Liver (tissue), 8 donors: ENCODE measurements at regions not wholly inside any gene's neighbourhood (a gene's known extent, or its start where the extent isn't known, plus 50 kb on each side); places are given as distances from the start of the nearest gene placed in this dataset.

Experiments
- DNase-seq: peaks from one replicate; pipeline ENCODE4 v3.0.0-alpha.2; 2017; ENCODE audit warnings: low spot score
- H3K27ac ChIP-seq, 2 donors: one replicate each; pipeline ENCODE4 v1.7.0; 2013; ENCODE audit warnings: inconsistent platforms in 2 of 2, low read length in 2 of 2, control low read depth in 1 of 2, low read depth in 1 of 2, mild to moderate bottlenecking in 1 of 2
- H3K27me3 ChIP-seq, 4 donors: one replicate each; pipeline versions ENCODE4 v1.6.1 to v1.7.0; 2013; ENCODE audit warnings: low read length in 3 of 4, inconsistent platforms in 1 of 4, mild to moderate bottlenecking in 1 of 4, moderate library complexity in 1 of 4; ENCODE audit not compliant: control insufficient read depth in 4 of 4, insufficient read depth in 4 of 4
- H3K36me3 ChIP-seq, 4 donors: one replicate each; pipeline versions ENCODE4 v1.6.1 to v1.7.0; 2013; ENCODE audit warnings: low read length in 3 of 4, mild to moderate bottlenecking in 3 of 4, low read depth in 1 of 4, moderate library complexity in 1 of 4; ENCODE audit not compliant: control insufficient read depth in 4 of 4, insufficient read depth in 3 of 4
- H3K4me1 ChIP-seq, 4 donors: one replicate each; pipeline versions ENCODE4 v1.6.1 to v1.7.0; 2013; ENCODE audit warnings: low read length in 3 of 4, mild to moderate bottlenecking in 3 of 4, moderate library complexity in 1 of 4; ENCODE audit not compliant: control insufficient read depth in 4 of 4, insufficient read depth in 4 of 4
- H3K4me3 ChIP-seq, 3 donors: one replicate each; pipeline versions ENCODE4 v1.6.1 to v1.7.0; 2013; ENCODE audit warnings: low read length in 3 of 3, control low read depth in 1 of 3, low read depth in 1 of 3, mild to moderate bottlenecking in 1 of 3
- H3K9ac ChIP-seq, 2 donors: one replicate each; pipeline ENCODE4 v1.7.0; 2013; ENCODE audit warnings: low read length in 2 of 2, mild to moderate bottlenecking in 2 of 2, moderate library complexity in 2 of 2, control low read depth in 1 of 2, low read depth in 1 of 2
- H3K9me3 ChIP-seq, 4 donors: one replicate each; pipeline versions ENCODE4 v1.6.1 to v1.7.0; 2013; ENCODE audit warnings: low read length in 3 of 4; ENCODE audit not compliant: control insufficient read depth in 4 of 4
- EGR1 ChIP-seq, 2 donors: IDR thresholded peaks; 2 replicates each; pipeline ENCODE4 v1.6.1; 2016 to 2018; ENCODE audit warnings: antibody characterized with exemption in 2 of 2, low read depth in 2 of 2
- FOXA2 ChIP-seq: IDR thresholded peaks from 2 replicates; pipeline ENCODE4 v1.6.1; 2016; ENCODE audit warnings: antibody characterized with exemption
- JUND ChIP-seq, 2 donors: IDR thresholded peaks; 2 replicates each; pipeline ENCODE4 v1.6.1; 2016; ENCODE audit warnings: antibody characterized with exemption in 2 of 2
- NR2F2 ChIP-seq: IDR thresholded peaks from 2 replicates; pipeline ENCODE4 v1.6.1; 2016; ENCODE audit warnings: antibody characterized with exemption
- RAD21 ChIP-seq, 2 donors: IDR thresholded peaks; 2 replicates each; pipeline ENCODE4 v1.6.1; 2016; ENCODE audit warnings: antibody characterized with exemption in 2 of 2, mild to moderate bottlenecking in 2 of 2
- YY1 ChIP-seq: IDR thresholded peaks from 2 replicates; pipeline ENCODE4 v1.6.1; 2016; ENCODE audit warnings: antibody characterized with exemption, mild to moderate bottlenecking
- WGBS: extraction: QIAGEN DNeasy Blood & Tissue Kit; methylation state at CpG from one replicate; pipeline ENCODE4 v1.1.7; 2013; 5-methylcytosine and 5-hydroxymethylcytosine counted together
- TF ChIP-seq, protein P1 (sequence below): fragments of 150-350 bp; IDR thresholded peaks from 2 replicates; pipeline ENCODE4 v1.5.1; 2017; ENCODE audit warnings: improper control_type of control experiment, low read depth, low read length; ENCODE audit not compliant: missing input control
- TF ChIP-seq, protein P2 (sequence below): IDR thresholded peaks from 2 replicates; pipeline ENCODE4 v1.6.1; 2016; ENCODE audit warnings: antibody characterized with exemption
- donor health status: healthy.
- donor health status: healthy.
- donor health status: healthy.
- donor health status: healthy.
- donor health status: healthy.

- peak; percentile 16 for TF ChIP-seq FOXA2
- no peak for TF ChIP-seq NR2F2
- TF ChIP-seq JUND (IDR thresholded peaks at IDR 0.05) = peak in 1 of 2 donors; percentile 17
- TF ChIP-seq, protein P1, sequence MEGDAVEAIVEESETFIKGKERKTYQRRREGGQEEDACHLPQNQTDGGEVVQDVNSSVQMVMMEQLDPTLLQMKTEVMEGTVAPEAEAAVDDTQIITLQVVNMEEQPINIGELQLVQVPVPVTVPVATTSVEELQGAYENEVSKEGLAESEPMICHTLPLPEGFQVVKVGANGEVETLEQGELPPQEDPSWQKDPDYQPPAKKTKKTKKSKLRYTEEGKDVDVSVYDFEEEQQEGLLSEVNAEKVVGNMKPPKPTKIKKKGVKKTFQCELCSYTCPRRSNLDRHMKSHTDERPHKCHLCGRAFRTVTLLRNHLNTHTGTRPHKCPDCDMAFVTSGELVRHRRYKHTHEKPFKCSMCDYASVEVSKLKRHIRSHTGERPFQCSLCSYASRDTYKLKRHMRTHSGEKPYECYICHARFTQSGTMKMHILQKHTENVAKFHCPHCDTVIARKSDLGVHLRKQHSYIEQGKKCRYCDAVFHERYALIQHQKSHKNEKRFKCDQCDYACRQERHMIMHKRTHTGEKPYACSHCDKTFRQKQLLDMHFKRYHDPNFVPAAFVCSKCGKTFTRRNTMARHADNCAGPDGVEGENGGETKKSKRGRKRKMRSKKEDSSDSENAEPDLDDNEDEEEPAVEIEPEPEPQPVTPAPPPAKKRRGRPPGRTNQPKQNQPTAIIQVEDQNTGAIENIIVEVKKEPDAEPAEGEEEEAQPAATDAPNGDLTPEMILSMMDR = peak; percentile 80
- peak; percentile 95 to 97 for TF ChIP-seq RAD21 (IDR thresholded peaks at IDR 0.05)
- TF ChIP-seq EGR1 (IDR thresholded peaks at IDR 0.05; ENCODE audit: low read depth in 2 of 2) = no peak
- TF ChIP-seq YY1 = peak; percentile 11
Measured at GRCh38 chr7:121547544-121548092, 151.5 kb upstream of the FAM3C start.

DNA sequence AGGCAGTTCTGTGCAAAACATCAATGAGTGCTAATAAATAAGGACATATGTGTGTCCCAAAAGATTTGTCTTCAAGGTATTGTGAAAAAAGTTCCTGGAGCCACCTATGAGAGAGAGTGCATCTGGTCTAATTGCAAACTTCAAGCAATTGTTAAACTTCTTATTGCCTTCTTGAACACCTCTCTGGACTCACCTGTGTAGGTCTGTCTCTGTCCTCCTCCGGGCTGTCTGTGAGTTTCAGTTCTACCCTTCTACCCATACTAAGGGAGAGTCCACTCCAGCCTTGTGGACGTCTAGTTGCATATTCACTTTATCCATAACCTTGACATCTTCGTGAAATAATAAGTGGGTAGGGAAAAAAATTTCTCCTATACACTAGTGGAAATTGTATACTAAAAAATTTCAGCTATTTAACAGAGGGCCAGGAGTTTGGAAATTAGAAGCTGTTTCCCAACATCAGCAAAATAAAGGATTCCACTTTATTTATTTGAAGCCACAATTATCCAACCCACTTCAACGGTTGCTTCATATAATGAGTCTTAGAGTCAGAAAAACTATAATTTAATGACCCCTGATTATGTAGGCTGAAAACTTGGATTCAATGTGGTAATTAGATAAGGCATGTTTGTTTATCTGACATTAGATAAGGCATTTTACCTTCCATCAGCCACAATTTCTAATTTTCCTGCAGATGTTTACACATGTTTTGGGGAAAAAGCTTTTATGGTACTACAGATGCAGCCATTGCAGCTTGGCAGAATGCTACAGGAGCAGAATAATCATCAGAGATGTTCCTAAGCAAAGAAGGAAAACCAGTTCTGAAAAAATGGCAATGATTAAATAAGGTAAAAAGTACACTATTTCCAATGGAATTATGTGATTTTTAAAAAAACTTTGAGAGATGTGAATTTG is 150.8 kb upstream of the FAM3C start:
- WGBS = 74% methylated on average over 4 of the region's 4 CpGs
- no peak for TF ChIP-seq NR2F2
- TF ChIP-seq, protein P2, sequence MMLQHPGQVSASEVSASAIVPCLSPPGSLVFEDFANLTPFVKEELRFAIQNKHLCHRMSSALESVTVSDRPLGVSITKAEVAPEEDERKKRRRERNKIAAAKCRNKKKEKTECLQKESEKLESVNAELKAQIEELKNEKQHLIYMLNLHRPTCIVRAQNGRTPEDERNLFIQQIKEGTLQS = no peak
- Histone ChIP-seq H3K9me3 (no peaks in the 10 kb centered on the region), H3K27me3 (no peaks in the 10 kb centered on the region), H3K4me1 (peaks cover 0 to 3% (median 0%) of the 10 kb centered on the region in 4 donors), H3K36me3 (no peaks in the 10 kb centered on the region), H3K27ac (no peak overlapping the region), H3K4me3 (no peak overlapping the region), H3K9ac (no peak overlapping the region)
- DNase-seq = no peak

More at GRCh38 chr7:121547544-121548092, 151.5 kb upstream of the FAM3C start:
- DNase-seq = no peak
- no peak overlapping the region for H3K27ac ChIP-seq
- peaks cover 0 to 3% (median 0%) of the 10 kb centered on the region in 4 donors for H3K4me1 ChIP-seq
- H3K9me3 ChIP-seq = no peaks in the 10 kb centered on the region
- 1% methylated on average over 3 of the region's 3 CpGs for WGBS
- H3K9ac ChIP-seq = no peak overlapping the region
- H3K36me3 ChIP-seq = no peaks in the 10 kb centered on the region
- H3K4me3 ChIP-seq = no peak overlapping the region
- no peaks in the 10 kb centered on the region for H3K27me3 ChIP-seq

GRCh38 chr7:121545418-121545817 is 149.3 kb upstream of the FAM3C start:
- no peaks in the 10 kb centered on the region for H3K9me3 ChIP-seq
- H3K4me3 ChIP-seq = no peak overlapping the region
- H3K27ac ChIP-seq = no peak overlapping the region
- no peak overlapping the region for H3K9ac ChIP-seq
- DNase-seq = no peak
- H3K27me3 ChIP-seq = no peaks in the 10 kb centered on the region
- peaks cover 0 to 3% (median 0%) of the 10 kb centered on the region in 4 donors for H3K4me1 ChIP-seq
- TF ChIP-seq, protein P2 = no peak
- TF ChIP-seq, protein P1 = no peak
- TF ChIP-seq FOXA2 (no peak), JUND (IDR thresholded peaks at IDR 0.05) (no peak)
- WGBS = 55% methylated on average over 2 of the region's 2 CpGs
- H3K36me3 ChIP-seq = no peaks in the 10 kb centered on the region
